Ishikawa (cell line): ENCODE measurements at regions not wholly inside any gene's neighbourhood (a gene's known extent, or its start where the extent isn't known, plus 50 kb on each side); places are given as distances from the start of the nearest gene placed in this dataset.

Source experiments
- CEBPB ChIP-seq: IDR thresholded peaks from 2 replicates; pipeline ENCODE4 v1.6.1; 2012
- CREB1 ChIP-seq: IDR thresholded peaks from 2 replicates; pipeline ENCODE4 v1.6.1; 2012; ENCODE audit warnings: low read depth
- EGR1 ChIP-seq: IDR thresholded peaks from 2 replicates; pipeline ENCODE4 v1.6.1; 2012
- EP300 ChIP-seq: IDR thresholded peaks from 2 replicates; pipeline ENCODE4 v1.6.1; 2012; ENCODE audit warnings: borderline replicate concordance
- FOXM1 ChIP-seq: IDR thresholded peaks from 2 replicates; pipeline ENCODE4 v1.6.1; 2012; ENCODE audit warnings: low read depth, borderline replicate concordance
- NFIC ChIP-seq: IDR thresholded peaks from 2 replicates; pipeline ENCODE4 v1.6.1; 2012
- RAD21 ChIP-seq: IDR thresholded peaks from 2 replicates; pipeline ENCODE4 v1.6.1; 2012; ENCODE audit warnings: low read depth
- TAF1 ChIP-seq: IDR thresholded peaks from 2 replicates; pipeline ENCODE4 v1.6.1; 2012; ENCODE audit warnings: low read depth, mild to moderate bottlenecking
- TCF12 ChIP-seq: IDR thresholded peaks from 2 replicates; pipeline ENCODE4 v1.6.1; 2012; ENCODE audit warnings: low read depth
- TEAD4 ChIP-seq: IDR thresholded peaks from 2 replicates; pipeline ENCODE4 v1.6.1; 2012
- YY1 ChIP-seq: IDR thresholded peaks from 2 replicates; pipeline ENCODE4 v1.6.1; 2012; ENCODE audit warnings: low read depth
- ZBTB7A ChIP-seq: IDR thresholded peaks from 2 replicates; pipeline ENCODE4 v1.6.1; 2012; ENCODE audit warnings: low read depth
- TF ChIP-seq, protein P1 (sequence below): IDR thresholded peaks from 2 replicates; pipeline ENCODE4 v1.6.1; 2012
- TF ChIP-seq, protein P2 (sequence below): IDR thresholded peaks from 2 replicates; pipeline ENCODE4 v1.6.1; 2012; ENCODE audit warnings: low read depth, mild to moderate bottlenecking
- TF ChIP-seq, protein P3 (sequence below): IDR thresholded peaks from 2 replicates; pipeline ENCODE4 v1.6.1; 2012

DNA sequence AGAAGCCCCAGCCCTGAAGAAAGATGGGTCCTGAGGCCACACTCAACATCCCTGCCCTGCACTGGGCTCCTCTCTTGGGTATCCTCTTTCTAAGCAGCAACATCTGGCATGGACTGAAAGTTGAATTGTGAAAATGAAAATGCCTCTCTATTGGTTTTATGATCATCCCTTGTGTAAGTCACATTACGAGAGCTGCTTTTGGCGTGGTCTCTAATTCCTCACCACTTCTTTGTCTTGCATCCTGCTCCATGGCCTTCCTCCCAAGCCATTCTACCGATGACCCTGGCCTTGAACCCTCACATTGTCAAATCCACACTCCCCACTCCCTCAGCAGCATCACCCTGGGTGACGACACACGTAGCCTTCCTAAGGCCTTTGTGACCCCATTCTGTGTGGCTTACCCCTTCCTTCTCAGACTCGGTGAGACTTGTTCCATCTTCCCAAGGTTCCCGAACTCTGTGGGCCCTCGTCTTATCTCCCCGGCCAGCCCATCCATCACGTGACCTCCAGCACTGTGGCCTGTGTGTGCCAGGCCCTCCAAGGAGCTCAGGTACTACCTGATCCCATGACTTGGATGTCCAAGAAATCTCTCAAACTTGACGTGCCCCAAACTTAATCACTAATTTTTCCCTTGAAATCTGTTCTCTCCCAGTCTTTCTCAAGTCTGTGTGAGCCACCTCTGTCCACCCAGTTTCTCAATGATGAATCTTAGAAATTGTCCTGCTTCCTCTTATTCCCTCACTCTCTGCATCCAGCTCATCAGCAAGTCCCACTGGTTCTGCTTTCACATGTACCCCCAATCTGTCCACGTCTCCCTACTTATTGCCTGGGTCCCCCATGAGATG lies 194.7 kb upstream of the HS6ST1 start:
- TF ChIP-seq, protein P1, sequence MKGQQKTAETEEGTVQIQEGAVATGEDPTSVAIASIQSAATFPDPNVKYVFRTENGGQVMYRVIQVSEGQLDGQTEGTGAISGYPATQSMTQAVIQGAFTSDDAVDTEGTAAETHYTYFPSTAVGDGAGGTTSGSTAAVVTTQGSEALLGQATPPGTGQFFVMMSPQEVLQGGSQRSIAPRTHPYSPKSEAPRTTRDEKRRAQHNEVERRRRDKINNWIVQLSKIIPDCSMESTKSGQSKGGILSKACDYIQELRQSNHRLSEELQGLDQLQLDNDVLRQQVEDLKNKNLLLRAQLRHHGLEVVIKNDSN = no peak
- TF ChIP-seq TAF1 = no peak
- TF ChIP-seq EGR1 = no peak
- no peak for TF ChIP-seq TEAD4
- TF ChIP-seq YY1 = no peak
- TF ChIP-seq FOXM1 = no peak
- no peak for TF ChIP-seq TCF12
- TF ChIP-seq CREB1 = no peak
- no peak for TF ChIP-seq RAD21
- no peak for TF ChIP-seq CEBPB
- no peak for TF ChIP-seq EP300
- TF ChIP-seq, protein P2, sequence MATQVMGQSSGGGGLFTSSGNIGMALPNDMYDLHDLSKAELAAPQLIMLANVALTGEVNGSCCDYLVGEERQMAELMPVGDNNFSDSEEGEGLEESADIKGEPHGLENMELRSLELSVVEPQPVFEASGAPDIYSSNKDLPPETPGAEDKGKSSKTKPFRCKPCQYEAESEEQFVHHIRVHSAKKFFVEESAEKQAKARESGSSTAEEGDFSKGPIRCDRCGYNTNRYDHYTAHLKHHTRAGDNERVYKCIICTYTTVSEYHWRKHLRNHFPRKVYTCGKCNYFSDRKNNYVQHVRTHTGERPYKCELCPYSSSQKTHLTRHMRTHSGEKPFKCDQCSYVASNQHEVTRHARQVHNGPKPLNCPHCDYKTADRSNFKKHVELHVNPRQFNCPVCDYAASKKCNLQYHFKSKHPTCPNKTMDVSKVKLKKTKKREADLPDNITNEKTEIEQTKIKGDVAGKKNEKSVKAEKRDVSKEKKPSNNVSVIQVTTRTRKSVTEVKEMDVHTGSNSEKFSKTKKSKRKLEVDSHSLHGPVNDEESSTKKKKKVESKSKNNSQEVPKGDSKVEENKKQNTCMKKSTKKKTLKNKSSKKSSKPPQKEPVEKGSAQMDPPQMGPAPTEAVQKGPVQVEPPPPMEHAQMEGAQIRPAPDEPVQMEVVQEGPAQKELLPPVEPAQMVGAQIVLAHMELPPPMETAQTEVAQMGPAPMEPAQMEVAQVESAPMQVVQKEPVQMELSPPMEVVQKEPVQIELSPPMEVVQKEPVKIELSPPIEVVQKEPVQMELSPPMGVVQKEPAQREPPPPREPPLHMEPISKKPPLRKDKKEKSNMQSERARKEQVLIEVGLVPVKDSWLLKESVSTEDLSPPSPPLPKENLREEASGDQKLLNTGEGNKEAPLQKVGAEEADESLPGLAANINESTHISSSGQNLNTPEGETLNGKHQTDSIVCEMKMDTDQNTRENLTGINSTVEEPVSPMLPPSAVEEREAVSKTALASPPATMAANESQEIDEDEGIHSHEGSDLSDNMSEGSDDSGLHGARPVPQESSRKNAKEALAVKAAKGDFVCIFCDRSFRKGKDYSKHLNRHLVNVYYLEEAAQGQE = no peak
- TF ChIP-seq NFIC = no peak
- no peak for TF ChIP-seq ZBTB7A

DNA sequence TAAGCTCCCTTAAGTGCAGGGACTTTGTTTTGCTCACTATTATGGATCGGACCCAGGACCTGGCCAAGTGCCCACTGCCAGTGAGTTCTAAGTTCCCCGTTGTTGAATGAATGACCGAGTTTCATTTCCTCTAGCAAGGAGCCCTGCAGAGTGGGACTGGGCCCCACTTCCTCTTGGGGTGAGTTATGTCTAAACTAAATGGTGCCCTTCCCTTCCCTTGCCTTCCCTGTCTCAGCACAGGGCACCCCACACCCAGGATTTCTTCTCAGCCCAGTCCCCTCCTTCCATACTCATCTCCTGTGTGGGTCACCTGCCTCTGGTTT lies 195.3 kb upstream of the HS6ST1 start:
- TF ChIP-seq CREB1 = no peak
- no peak for TF ChIP-seq EP300

DNA sequence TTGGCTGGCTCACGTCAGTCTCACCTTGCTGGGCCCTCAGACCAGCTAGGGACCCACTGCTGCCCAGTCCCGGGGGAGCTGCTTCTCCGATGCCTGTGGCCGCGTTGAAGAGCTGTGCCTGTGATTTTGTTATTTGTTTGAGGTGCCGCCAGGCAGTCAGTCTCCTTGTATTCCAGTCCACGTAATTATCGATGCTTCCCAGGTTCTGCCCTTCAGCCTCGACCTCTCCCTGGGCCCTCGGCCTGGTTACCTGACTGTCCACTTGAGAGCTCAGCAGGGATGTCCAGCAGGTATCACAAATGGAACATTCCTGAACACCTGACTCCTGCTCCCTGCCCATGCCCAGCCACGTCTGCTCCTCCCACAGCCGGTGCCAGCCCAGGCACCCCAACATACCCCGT lies 195.9 kb upstream of the HS6ST1 start:
- TF ChIP-seq YY1 (no peak), EGR1 (no peak)

DNA sequence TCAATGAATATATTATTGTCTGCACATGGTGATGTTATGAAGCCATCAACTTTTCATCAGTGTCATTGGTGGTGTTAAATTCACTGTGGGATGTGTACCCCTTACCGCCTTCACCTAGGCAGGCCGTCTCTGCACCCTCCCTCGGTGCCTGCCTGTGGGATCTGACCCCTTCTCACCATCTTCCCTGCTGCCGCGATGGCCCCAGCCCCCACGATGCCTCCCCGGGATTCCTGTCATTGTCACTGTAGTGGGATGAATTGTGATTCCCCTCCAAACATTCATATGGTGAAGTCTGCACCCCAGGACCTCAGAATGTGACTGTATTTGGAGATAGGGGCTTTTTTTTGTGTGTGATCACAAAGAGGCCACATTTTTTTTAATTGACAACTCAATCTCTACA lies 198.3 kb upstream of the HS6ST1 start:
- TF ChIP-seq ZBTB7A = no peak
- TF ChIP-seq NFIC = no peak
- TF ChIP-seq, protein P1 = no peak

DNA sequence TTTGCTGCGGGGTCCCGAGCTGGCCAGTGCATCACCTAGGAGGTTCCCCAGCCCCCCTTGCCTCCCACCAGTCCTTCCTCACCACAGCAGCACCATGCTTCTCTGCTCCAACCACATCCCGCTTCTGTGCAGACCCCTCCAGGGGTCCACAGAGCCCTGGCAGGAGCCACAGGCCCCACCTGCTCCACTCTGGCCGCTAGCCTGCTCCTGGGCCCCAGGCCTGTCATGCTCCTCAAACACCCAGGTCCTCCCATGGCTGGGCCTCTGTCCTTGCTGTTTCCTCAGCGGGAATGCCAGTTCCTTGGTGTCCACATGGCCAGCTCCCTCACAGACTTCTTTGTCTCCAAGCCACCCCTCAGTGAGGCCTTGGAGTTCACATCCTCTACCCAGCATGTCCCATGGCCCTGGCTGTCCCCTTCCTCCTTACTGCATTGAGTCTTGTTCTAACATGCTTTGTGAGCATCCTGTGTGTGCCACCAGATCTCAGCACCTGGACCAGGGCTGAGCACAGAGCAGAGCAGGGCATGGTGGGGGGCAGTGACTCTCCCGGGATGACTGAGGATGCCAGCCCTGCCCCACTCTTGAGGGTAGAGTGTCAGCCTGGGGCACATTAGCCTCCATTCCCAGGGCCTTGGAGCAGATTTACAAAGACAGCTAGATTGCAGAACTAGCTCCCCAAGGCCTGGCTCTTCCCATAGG lies 201.0 kb upstream of the HS6ST1 start:
- no peak for TF ChIP-seq FOXM1
- no peak for TF ChIP-seq YY1
- no peak for TF ChIP-seq TAF1
- TF ChIP-seq TCF12 = no peak
- no peak for TF ChIP-seq EP300
- TF ChIP-seq TEAD4 = no peak
- no peak for TF ChIP-seq ZBTB7A
- TF ChIP-seq, protein P2 = no peak

DNA sequence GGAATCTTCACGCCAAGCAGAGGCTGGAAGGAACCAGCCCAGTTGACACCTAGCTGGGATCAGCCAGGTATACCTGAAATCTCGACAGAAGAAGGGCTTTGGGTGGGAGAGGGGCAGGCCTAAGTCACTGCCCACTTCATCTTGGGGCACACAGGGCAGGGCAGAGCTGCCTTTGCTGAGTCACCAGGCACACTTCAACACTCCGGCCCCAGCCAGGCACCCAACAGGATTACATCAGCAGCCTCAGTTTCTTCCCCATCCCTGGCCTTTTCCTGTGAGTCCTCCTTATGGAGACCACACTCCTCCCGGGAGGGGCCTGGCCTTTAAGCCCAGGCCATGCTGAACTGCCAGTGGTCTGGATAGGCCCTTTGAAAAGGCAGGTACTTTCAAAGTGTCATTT lies 201.7 kb upstream of the HS6ST1 start:
- no peak for TF ChIP-seq TAF1
- no peak for TF ChIP-seq FOXM1
- TF ChIP-seq RAD21 = no peak
- TF ChIP-seq EP300 = no peak
- TF ChIP-seq, protein P3, sequence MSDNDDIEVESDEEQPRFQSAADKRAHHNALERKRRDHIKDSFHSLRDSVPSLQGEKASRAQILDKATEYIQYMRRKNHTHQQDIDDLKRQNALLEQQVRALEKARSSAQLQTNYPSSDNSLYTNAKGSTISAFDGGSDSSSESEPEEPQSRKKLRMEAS = no peak
- TF ChIP-seq NFIC = no peak
- no peak for TF ChIP-seq ZBTB7A
- TF ChIP-seq, protein P1 = no peak
- TF ChIP-seq TEAD4 = no peak
- TF ChIP-seq YY1 = no peak
